ENCODE measurements at regions not wholly inside any gene's neighbourhood (a gene's known extent, or its start where the extent isn't known, plus 50 kb on each side); places are given as distances from the start of the nearest gene placed in this dataset.

DNA sequence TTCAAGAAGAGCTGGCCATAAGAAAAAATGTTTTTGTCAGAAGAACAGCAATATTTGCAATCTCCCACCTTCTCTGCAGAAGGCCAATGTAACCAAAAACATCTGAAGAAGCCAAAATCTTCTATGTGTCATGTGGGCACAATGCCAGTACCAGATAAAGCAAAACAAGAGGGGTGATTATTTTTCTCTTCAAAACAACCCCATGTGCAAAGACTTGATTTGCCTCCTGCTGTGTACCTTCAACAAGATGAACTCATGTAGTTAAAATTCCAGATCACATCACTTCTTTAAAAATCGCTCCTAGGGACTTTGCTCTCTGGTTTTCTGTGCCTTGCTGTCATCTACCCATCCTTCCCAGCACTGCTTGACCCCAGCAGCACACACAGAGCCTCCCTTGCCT, 134.0 kb upstream of the MAP3K1 start:
- no peaks in the 10 kb centered on the region for H3K27me3 Mint-ChIP-seq (ENCODE audit: low read depth in 3 of 3)
- intact Hi-C loops (cut with micrococcal nuclease), result loop anchor here in 1 of 2 donors (10.0 kb wide), 1 partner anchor 133 kb away; the partner anchor contains the start of gene MAP3K1
- Histone ChIP-seq H3K9me3 (replicated peaks in 1 of 2; ENCODE audit: control insufficient read depth in 1 of 2, insufficient read depth in 1 of 2, low read length in 2 of 2) (no peaks in the 10 kb centered on the region), H3K4me3 (replicated peaks in 1 of 3; ENCODE audit: low read depth in 2 of 3, low read length in 3 of 3) (no peak overlapping the region), H3K4me2 (replicated peaks; ENCODE audit: extremely low read depth, low read length, poor library complexity, severe bottlenecking) (no peak overlapping the region), H3K36me3 (replicated peaks in 1 of 2; ENCODE audit: control insufficient read depth in 1 of 2, insufficient read depth in 2 of 2, low read length in 2 of 2) (no peaks in the 10 kb centered on the region), H3K79me2 (ENCODE audit: insufficient read depth, low read length) (no peaks in the 10 kb centered on the region), H4K20me1 (ENCODE audit: insufficient read depth, low read length) (no peaks in the 10 kb centered on the region), H3K27me3 (ENCODE audit: control insufficient read depth in 2 of 2, insufficient read depth in 2 of 2, low read length in 2 of 2) (no peaks in the 10 kb centered on the region), H3K4me1 (ENCODE audit: control insufficient read depth in 1 of 2, insufficient read depth in 2 of 2, low read length in 2 of 2) (peaks cover 53 to 72% of the 10 kb centered on the region in 2 donors), H3K27ac (ENCODE audit: low read depth in 1 of 2, low read length in 2 of 2) (no peak overlapping the region), H3K9ac (ENCODE audit: insufficient read depth, low read length, poor library complexity, severe bottlenecking) (no peak overlapping the region), H2AFZ (ENCODE audit: insufficient read depth, low read depth, low read length, poor library complexity, severe bottlenecking) (no peak overlapping the region)
- no peak overlapping the region for H3K4me3 Mint-ChIP-seq
- WGBS (ENCODE audit: insufficient coverage), result 100% methylated on average over 1 of the region's 1 CpG
- peaks cover 0 to 5% (median 0%) of the 10 kb centered on the region in 7 donors for H3K9me3 Mint-ChIP-seq
- TF ChIP-seq, protein P1, sequence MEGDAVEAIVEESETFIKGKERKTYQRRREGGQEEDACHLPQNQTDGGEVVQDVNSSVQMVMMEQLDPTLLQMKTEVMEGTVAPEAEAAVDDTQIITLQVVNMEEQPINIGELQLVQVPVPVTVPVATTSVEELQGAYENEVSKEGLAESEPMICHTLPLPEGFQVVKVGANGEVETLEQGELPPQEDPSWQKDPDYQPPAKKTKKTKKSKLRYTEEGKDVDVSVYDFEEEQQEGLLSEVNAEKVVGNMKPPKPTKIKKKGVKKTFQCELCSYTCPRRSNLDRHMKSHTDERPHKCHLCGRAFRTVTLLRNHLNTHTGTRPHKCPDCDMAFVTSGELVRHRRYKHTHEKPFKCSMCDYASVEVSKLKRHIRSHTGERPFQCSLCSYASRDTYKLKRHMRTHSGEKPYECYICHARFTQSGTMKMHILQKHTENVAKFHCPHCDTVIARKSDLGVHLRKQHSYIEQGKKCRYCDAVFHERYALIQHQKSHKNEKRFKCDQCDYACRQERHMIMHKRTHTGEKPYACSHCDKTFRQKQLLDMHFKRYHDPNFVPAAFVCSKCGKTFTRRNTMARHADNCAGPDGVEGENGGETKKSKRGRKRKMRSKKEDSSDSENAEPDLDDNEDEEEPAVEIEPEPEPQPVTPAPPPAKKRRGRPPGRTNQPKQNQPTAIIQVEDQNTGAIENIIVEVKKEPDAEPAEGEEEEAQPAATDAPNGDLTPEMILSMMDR (IDR thresholded peaks at IDR 0.05), result no peak
- H3K36me3 Mint-ChIP-seq, result peaks cover 0 to 6% of the 10 kb centered on the region in 2 donors
- DNase-seq, result no peak
- H3K4me1 Mint-ChIP-seq, result peaks cover 72% of the 10 kb centered on the region
- peak overlapping the region in 2 of 7 donors; percentile 16 to 51 for H3K27ac Mint-ChIP-seq

- H3K9me3 Mint-ChIP-seq, result peaks cover 0 to 5% (median 0%) of the 10 kb centered on the region in 7 donors
- Histone ChIP-seq H3K4me2 (replicated peaks; ENCODE audit: extremely low read depth, low read length, poor library complexity, severe bottlenecking) (peak overlapping the region; percentile 9), H4K20me1 (ENCODE audit: insufficient read depth, low read length) (no peaks in the 10 kb centered on the region), H2AFZ (ENCODE audit: insufficient read depth, low read depth, low read length, poor library complexity, severe bottlenecking) (peak overlapping the region; percentile 19), H3K9ac (ENCODE audit: insufficient read depth, low read length, poor library complexity, severe bottlenecking) (no peak overlapping the region), H3K36me3 (replicated peaks in 1 of 2; ENCODE audit: control insufficient read depth in 1 of 2, insufficient read depth in 2 of 2, low read length in 2 of 2) (no peaks in the 10 kb centered on the region), H3K27ac (ENCODE audit: low read depth in 1 of 2, low read length in 2 of 2) (no peak overlapping the region), H3K27me3 (ENCODE audit: control insufficient read depth in 2 of 2, insufficient read depth in 2 of 2, low read length in 2 of 2) (no peaks in the 10 kb centered on the region), H3K79me2 (ENCODE audit: insufficient read depth, low read length) (no peaks in the 10 kb centered on the region), H3K9me3 (replicated peaks in 1 of 2; ENCODE audit: control insufficient read depth in 1 of 2, insufficient read depth in 1 of 2, low read length in 2 of 2) (no peaks in the 10 kb centered on the region), H3K4me1 (ENCODE audit: control insufficient read depth in 1 of 2, insufficient read depth in 2 of 2, low read length in 2 of 2) (peaks cover 51 to 70% of the 10 kb centered on the region in 2 donors), H3K4me3 (replicated peaks in 1 of 3; ENCODE audit: low read depth in 2 of 3, low read length in 3 of 3) (no peak overlapping the region)
- peaks cover 0 to under 1% (median 0%) of the 10 kb centered on the region in 3 donors for H3K27me3 Mint-ChIP-seq (ENCODE audit: low read depth in 3 of 3)
- intact Hi-C loops (cut with micrococcal nuclease), result loop anchor here in 1 of 2 donors (10.0 kb wide), 1 partner anchor 134 kb away; the partner anchor contains the start of gene MAP3K1
- H3K4me3 Mint-ChIP-seq, result no peak overlapping the region
- peak overlapping the region in 3 of 7 donors; percentile 4 to 28 (median 23) for H3K27ac Mint-ChIP-seq
- no peak for DNase-seq
- TF ChIP-seq, protein P1 (IDR thresholded peaks at IDR 0.05), result no peak
- H3K36me3 Mint-ChIP-seq, result peaks cover 0 to 6% of the 10 kb centered on the region in 2 donors
- peaks cover 75% of the 10 kb centered on the region for H3K4me1 Mint-ChIP-seq
- WGBS (ENCODE audit: insufficient coverage), result no CpG with 5 or more reads among the region's 2 CpGs
These were observed 134.6 kb upstream of the MAP3K1 start for GRCh38 chr5:56680731-56681130.
